Ascending aorta (tissue), 2 donors: ENCODE measurements at regions not wholly inside any gene's neighbourhood (a gene's known extent, or its start where the extent isn't known, plus 50 kb on each side); places are given as distances from the start of the nearest gene placed in this dataset.

ENCODE experiments used
- DNase-seq, 2 donors: peaks; one replicate each; pipeline ENCODE4 v3.0.0-alpha.2; 2019; ENCODE audit warnings: low spot score in 2 of 2
- H3K27ac ChIP-seq, 2 donors: fragments of 200-600 bp; sonication (generic); one replicate each; pipeline ENCODE4 v1.5.1; 2016 to 2017; ENCODE audit warnings: mild to moderate bottlenecking in 1 of 2
- H3K27me3 ChIP-seq: fragments of 200-600 bp; sonication (generic); one replicate; pipeline ENCODE4 v1.5.1; 2017
- H3K36me3 ChIP-seq, 2 donors: fragments of 200-600 bp; sonication (generic); one replicate each; pipeline ENCODE4 v1.5.1; 2016
- H3K4me1 ChIP-seq, 2 donors: fragments of 200-600 bp; sonication (generic); one replicate each; pipeline ENCODE4 v1.5.1; 2016 to 2017; ENCODE audit warnings: mild to moderate bottlenecking in 1 of 2
- H3K4me3 ChIP-seq, 2 donors: fragments of 200-600 bp; sonication (generic); one replicate each; pipeline ENCODE4 v1.5.1; 2016 to 2017; ENCODE audit warnings: mild to moderate bottlenecking in 1 of 2
- H3K9me3 ChIP-seq, 2 donors: fragments of 200-600 bp; sonication (generic); one replicate each; pipeline ENCODE4 v1.5.1; 2016
- intact Hi-C: fragments of 100-400 bp; cut with DNase I; formaldehyde crosslinking; loops from one replicate; pipeline ENCODE4 v1.15.1; 2023
- TF ChIP-seq, protein P1 (sequence below), 3 experiments: fragments of 200-600 bp in 2 of 3; fragments of 450-650 bp in 1 of 3; sonication (generic) in 2 of 3; IDR thresholded peaks; one replicate each; pipeline ENCODE4 v1.5.1; 2016 to 2019; ENCODE audit warnings: antibody characterized with exemption in 3 of 3, mild to moderate bottlenecking in 1 of 3, moderate library complexity in 1 of 3

DNA sequence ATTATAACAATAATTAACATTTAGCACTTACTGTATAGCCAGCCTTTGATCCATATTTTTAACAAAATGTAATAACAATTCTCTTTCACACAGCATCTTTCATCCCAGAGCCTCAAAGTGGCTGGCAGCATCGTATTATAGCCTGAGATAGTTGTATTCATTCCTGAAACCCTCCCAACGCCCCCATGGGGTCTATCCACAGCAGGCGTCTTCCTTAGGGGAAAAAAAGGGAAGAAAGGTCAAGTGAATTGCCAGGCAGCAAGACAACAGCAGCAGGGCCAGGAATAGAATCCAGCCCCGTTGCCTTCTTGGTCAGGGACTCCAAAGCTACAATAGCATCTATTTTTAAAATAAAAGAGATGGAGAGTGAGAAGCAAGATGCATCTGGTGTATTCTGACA is 424.4 kb upstream of the ID2 start:
- peaks cover 0 to 3% of the 10 kb centered on the region in 2 donors for H3K4me1 ChIP-seq
- no peaks in the 10 kb centered on the region for H3K9me3 ChIP-seq
- intact Hi-C loops, result no loop called here
- no peaks in the 10 kb centered on the region for H3K36me3 ChIP-seq
- no peak overlapping the region for H3K4me3 ChIP-seq
- TF ChIP-seq, protein P1, sequence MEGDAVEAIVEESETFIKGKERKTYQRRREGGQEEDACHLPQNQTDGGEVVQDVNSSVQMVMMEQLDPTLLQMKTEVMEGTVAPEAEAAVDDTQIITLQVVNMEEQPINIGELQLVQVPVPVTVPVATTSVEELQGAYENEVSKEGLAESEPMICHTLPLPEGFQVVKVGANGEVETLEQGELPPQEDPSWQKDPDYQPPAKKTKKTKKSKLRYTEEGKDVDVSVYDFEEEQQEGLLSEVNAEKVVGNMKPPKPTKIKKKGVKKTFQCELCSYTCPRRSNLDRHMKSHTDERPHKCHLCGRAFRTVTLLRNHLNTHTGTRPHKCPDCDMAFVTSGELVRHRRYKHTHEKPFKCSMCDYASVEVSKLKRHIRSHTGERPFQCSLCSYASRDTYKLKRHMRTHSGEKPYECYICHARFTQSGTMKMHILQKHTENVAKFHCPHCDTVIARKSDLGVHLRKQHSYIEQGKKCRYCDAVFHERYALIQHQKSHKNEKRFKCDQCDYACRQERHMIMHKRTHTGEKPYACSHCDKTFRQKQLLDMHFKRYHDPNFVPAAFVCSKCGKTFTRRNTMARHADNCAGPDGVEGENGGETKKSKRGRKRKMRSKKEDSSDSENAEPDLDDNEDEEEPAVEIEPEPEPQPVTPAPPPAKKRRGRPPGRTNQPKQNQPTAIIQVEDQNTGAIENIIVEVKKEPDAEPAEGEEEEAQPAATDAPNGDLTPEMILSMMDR (IDR thresholded peaks at IDR 0.05), result no peak
- H3K27ac ChIP-seq, result no peak overlapping the region
- no peaks in the 10 kb centered on the region for H3K27me3 ChIP-seq
- DNase-seq, result no peak

DNA sequence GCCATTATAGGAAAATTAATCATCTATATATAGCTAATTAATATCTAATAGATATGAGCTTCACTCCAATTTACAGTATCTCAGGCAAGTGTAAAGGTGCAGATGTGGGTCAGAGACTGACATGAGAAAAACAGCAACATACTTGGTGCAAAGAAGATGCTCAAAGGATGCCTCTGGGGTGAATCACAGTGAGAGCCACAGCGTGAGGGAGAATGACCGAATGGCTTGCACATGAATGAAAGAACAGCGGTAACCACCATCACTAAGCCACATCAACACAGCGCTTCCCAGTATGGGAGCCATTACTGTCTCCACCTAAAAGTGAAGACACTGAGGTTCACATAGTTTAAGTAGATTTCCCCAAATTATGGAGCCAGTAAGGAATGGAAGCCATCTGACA is 423.4 kb upstream of the ID2 start:
- no peaks in the 10 kb centered on the region for H3K27me3 ChIP-seq
- H3K4me3 ChIP-seq, result no peak overlapping the region
- intact Hi-C loops, result no loop called here
- H3K27ac ChIP-seq, result no peak overlapping the region
- H3K4me1 ChIP-seq, result peaks cover 0 to 3% of the 10 kb centered on the region in 2 donors
- H3K36me3 ChIP-seq, result no peaks in the 10 kb centered on the region
- TF ChIP-seq, protein P1 (IDR thresholded peaks at IDR 0.05), result no peak
- no peak for DNase-seq
- no peaks in the 10 kb centered on the region for H3K9me3 ChIP-seq

DNA sequence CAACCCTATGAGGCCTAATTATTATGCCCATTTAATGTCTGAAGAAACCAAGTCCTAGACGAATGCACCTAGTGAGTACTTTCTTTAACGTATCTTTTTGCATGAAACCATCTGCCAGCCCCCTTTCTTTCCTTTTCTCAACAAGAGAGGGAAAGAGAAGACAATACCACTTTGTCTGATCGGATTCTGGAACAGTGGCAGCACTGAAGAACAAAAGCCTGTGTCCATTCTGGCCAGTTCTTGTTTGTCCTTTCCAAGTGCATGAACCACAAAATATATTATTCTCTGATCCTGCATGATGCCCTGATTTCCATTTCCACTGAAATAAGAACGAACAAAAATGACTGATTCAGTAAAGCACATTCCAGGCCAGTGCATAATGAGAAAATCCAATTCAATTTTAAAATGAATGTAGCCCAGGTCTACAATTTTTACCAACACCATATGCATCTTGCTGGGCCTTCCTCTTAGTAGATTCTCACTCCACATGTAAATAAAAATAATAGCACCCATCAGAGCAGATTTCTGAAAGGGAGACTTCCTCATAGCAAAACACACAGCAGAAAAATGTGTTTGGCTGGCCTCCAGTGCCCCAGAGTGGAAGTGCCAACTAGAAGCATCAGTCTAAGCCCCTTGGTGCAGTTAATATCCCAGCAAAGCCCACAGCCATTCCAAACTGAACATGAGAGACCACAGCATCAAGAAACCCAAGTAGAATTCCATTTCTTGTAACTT is 422.6 kb upstream of the ID2 start:
- Histone ChIP-seq H3K9me3 (no peaks in the 10 kb centered on the region), H3K4me1 (peaks cover 0 to 3% of the 10 kb centered on the region in 2 donors), H3K36me3 (no peaks in the 10 kb centered on the region), H3K27ac (no peak overlapping the region), H3K4me3 (no peak overlapping the region), H3K27me3 (no peaks in the 10 kb centered on the region)
- intact Hi-C loops, result no loop called here
- no peak for DNase-seq
- TF ChIP-seq, protein P1 (IDR thresholded peaks at IDR 0.05), result no peak

DNA sequence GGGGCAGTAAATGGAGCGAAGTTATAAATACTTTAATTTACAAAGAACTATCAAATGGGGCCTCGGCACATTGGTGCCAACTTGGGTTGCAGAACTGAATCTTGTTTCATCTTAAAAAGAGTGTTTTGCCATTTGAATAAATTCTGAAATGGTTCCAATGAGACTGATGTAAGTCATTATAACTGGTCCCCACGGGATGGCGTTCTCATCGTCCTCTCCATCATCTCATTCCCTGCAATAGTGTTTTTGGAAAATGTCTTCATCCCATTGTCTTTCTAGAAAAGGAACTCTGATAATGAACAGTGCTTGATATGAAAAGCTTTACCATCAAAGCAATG is 422.0 kb upstream of the ID2 start:
- peaks cover 0 to 3% of the 10 kb centered on the region in 2 donors for H3K4me1 ChIP-seq
- TF ChIP-seq, protein P1 (IDR thresholded peaks at IDR 0.05), result no peak
- H3K36me3 ChIP-seq, result no peaks in the 10 kb centered on the region
- intact Hi-C loops, result no loop called here
- DNase-seq, result no peak
- no peak overlapping the region for H3K4me3 ChIP-seq
- H3K9me3 ChIP-seq, result no peaks in the 10 kb centered on the region
- no peaks in the 10 kb centered on the region for H3K27me3 ChIP-seq
- H3K27ac ChIP-seq, result no peak overlapping the region

DNA sequence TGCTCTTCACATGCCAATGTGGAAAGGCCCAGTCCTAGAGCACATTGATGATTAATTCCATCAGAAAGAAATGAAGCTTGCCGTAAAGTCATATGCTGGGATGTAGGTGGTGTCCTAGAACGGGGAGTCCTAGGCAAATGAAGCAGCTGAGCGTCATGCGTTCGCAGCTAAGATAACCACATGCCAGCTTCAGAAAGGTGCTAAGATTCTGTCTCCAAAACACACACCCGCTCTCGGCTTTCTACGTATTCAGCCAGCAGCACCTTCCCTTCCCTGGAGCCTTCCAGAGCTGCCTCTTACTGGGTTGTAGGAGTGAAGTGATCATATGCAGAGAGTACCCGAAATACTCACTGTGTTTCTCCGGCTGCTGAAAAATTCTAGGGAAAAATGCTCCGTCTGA is 421.6 kb upstream of the ID2 start:
- Histone ChIP-seq H3K4me3 (no peak overlapping the region), H3K9me3 (no peaks in the 10 kb centered on the region), H3K4me1 (peaks cover 0 to 3% of the 10 kb centered on the region in 2 donors), H3K27ac (no peak overlapping the region), H3K36me3 (no peaks in the 10 kb centered on the region), H3K27me3 (no peaks in the 10 kb centered on the region)
- DNase-seq, result no peak
- intact Hi-C loops, result no loop called here
- TF ChIP-seq, protein P1 (IDR thresholded peaks at IDR 0.05), result no peak

DNA sequence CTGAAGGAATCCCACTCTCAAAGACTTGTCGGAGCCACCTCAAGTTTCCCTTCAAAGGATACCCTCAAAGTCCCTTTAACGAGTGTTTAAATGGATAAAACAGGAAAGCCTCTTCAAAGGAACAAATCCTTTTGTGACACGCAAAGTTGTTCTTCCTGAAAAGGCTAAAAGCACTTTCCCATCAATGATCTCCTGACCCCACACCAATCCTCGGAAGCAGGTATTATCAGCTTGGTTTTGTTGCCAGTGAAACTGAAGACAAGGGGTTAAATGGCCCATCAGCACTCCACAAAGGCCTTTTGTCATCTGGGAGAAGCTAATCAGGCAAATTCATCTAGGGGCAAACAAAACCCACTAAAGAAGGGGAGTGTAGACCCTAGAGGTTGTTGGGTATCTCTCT is 418.0 kb upstream of the ID2 start:
- Histone ChIP-seq H3K4me1 (peaks cover 0 to 5% of the 10 kb centered on the region in 2 donors), H3K27me3 (no peaks in the 10 kb centered on the region), H3K27ac (no peak overlapping the region), H3K9me3 (no peaks in the 10 kb centered on the region), H3K36me3 (no peaks in the 10 kb centered on the region), H3K4me3 (no peak overlapping the region)
- intact Hi-C loops, result no loop called here
- TF ChIP-seq, protein P1 (IDR thresholded peaks at IDR 0.05), result no peak
- no peak for DNase-seq
